Transverse colon (tissue), 4 donors: ENCODE measurements at regions not wholly inside any gene's neighbourhood (a gene's known extent, or its start where the extent isn't known, plus 50 kb on each side); places are given as distances from the start of the nearest gene placed in this dataset.

Experiments used
- DNase-seq: peaks from one replicate; pipeline ENCODE4 v3.0.0-alpha.2; 2019
- H3K27ac ChIP-seq, 4 donors: fragments of 200-600 bp; sonication (generic); 2 replicates each; pipeline ENCODE4 v1.5.1; 2016 to 2018; ENCODE audit warnings: inconsistent platforms in 4 of 4
- H3K27me3 ChIP-seq: fragments of 200-600 bp; sonication (generic); 2 replicates; pipeline ENCODE4 v1.5.1; 2017; ENCODE audit warnings: inconsistent platforms
- H3K36me3 ChIP-seq, 4 donors: fragments of 200-600 bp; sonication (generic); 2 replicates each; pipeline ENCODE4 v1.5.1; 2017 to 2019; ENCODE audit warnings: inconsistent platforms in 4 of 4
- H3K4me1 ChIP-seq, 4 donors: fragments of 200-600 bp; sonication (generic); 2 replicates each; pipeline ENCODE4 v1.5.1; 2017 to 2020; ENCODE audit warnings: inconsistent platforms in 4 of 4
- H3K4me3 ChIP-seq, 4 donors: fragments of 200-600 bp; sonication (generic); 1 replicate in 1 of 4; 2 replicates in 3 of 4; pipeline versions ENCODE4 v1.5.1 to v1.6.1; 2017 to 2019; ENCODE audit warnings: inconsistent platforms in 4 of 4
- H3K9me3 ChIP-seq, 2 donors: fragments of 200-600 bp; sonication (generic); 2 replicates each; pipeline ENCODE4 v1.5.1; 2017 to 2019; ENCODE audit warnings: inconsistent platforms in 2 of 2
- CTCF ChIP-seq, 5 experiments: fragments of 200-600 bp in 3 of 5; fragments of 450-650 bp in 2 of 5; sonication (generic) in 3 of 5; IDR thresholded peaks; 1 replicate in 2 of 5; 2 replicates in 3 of 5; pipeline ENCODE4 v1.5.1; 2016 to 2017; ENCODE audit warnings: antibody characterized with exemption in 5 of 5, inconsistent platforms in 3 of 5, mild to moderate bottlenecking in 2 of 5, moderate library complexity in 1 of 5
- EP300 ChIP-seq: sonication (generic); formaldehyde crosslinking; IDR thresholded peaks from one replicate; pipeline ENCODE4 v1.6.1; 2017; ENCODE audit warnings: antibody characterized with exemption, low read depth
- POLR2A ChIP-seq: fragments of 450-650 bp; IDR thresholded peaks from one replicate; pipeline ENCODE4 v1.6.1; 2016; ENCODE audit warnings: antibody characterized with exemption, mild to moderate bottlenecking, moderate library complexity
- POLR2AphosphoS5 ChIP-seq, 3 donors: sonication (generic); formaldehyde crosslinking; IDR thresholded peaks; one replicate each; pipeline ENCODE4 v1.6.1; 2016; ENCODE audit warnings: antibody characterized with exemption in 3 of 3
- WGBS, 2 donors: methylation state at CpG; one replicate each; pipeline ENCODE4 v1.1.5; 2018; ENCODE audit warnings: low coverage in 1 of 2; 5-methylcytosine and 5-hydroxymethylcytosine counted together
- in situ Hi-C, 4 donors: fragments of 200-750 bp; cut with MboI; loops; one replicate each; pipeline versions ENCODE4 v1.15.0 to v1.15.1; 2017; ENCODE audit warnings: low sequenced_read_pairs in 3 of 4, low pct_ligation_motif_present in 1 of 4, low pct_unique_long_range_greater_than_20kb in 1 of 4
- intact Hi-C: fragments of 100-400 bp; cut with DNase I; formaldehyde crosslinking; loops from one replicate; pipeline ENCODE4 v1.15.1; 2023; ENCODE audit warnings: low total_unique reads

GRCh38 chr7:10436302-10436701 lies 537.4 kb upstream of the PHF14 start:
- no peaks in the 10 kb centered on the region for H3K36me3 ChIP-seq
- TF ChIP-seq POLR2AphosphoS5 (IDR thresholded peaks at IDR 0.05) (no peak), CTCF (IDR thresholded peaks at IDR 0.05) (no peak), POLR2A (no peak), EP300 (no peak)
- peaks cover 0 to 3% of the 10 kb centered on the region in 2 donors for H3K9me3 ChIP-seq
- no peaks in the 10 kb centered on the region for H3K4me1 ChIP-seq
- H3K27ac ChIP-seq, result no peak overlapping the region
- 66 to 67% methylated on average over 1 to 2 of the region's 2 CpGs for WGBS, 2 donors
- in situ Hi-C loops (no loop called here), intact Hi-C loops (no loop called here)
- no peak overlapping the region for H3K4me3 ChIP-seq
- no peak for DNase-seq
- H3K27me3 ChIP-seq, result no peaks in the 10 kb centered on the region

GRCh38 chr7:10439027-10439426 lies 534.6 kb upstream of the PHF14 start:
- 74% methylated on average over 3 of the region's 3 CpGs; no CpG with 5 or more reads in 1 of the 2 donors for WGBS, 2 donors
- TF ChIP-seq POLR2AphosphoS5 (IDR thresholded peaks at IDR 0.05) (no peak), POLR2A (no peak), EP300 (no peak), CTCF (IDR thresholded peaks at IDR 0.05) (no peak)
- no peak for DNase-seq
- no peaks in the 10 kb centered on the region for H3K27me3 ChIP-seq
- H3K27ac ChIP-seq, result no peak overlapping the region
- H3K9me3 ChIP-seq, result peaks cover 0 to 3% of the 10 kb centered on the region in 2 donors
- no peaks in the 10 kb centered on the region for H3K4me1 ChIP-seq
- H3K4me3 ChIP-seq, result no peak overlapping the region
- in situ Hi-C loops, result no loop called here
- H3K36me3 ChIP-seq, result no peaks in the 10 kb centered on the region
- intact Hi-C loops, result no loop called here

GRCh38 chr7:10455936-10456335 lies 517.7 kb upstream of the PHF14 start:
- H3K4me1 ChIP-seq, result no peaks in the 10 kb centered on the region
- TF ChIP-seq POLR2A (no peak), CTCF (IDR thresholded peaks at IDR 0.05) (no peak), EP300 (no peak), POLR2AphosphoS5 (IDR thresholded peaks at IDR 0.05) (no peak)

GRCh38 chr7:10460474-10460873 lies 513.2 kb upstream of the PHF14 start:
- intact Hi-C loops, result no loop called here
- no peak for TF ChIP-seq EP300
- no peak for TF ChIP-seq CTCF (IDR thresholded peaks at IDR 0.05)
- no peak for TF ChIP-seq POLR2AphosphoS5 (IDR thresholded peaks at IDR 0.05)
- no peak for TF ChIP-seq POLR2A
- 67 to 86% methylated on average over 2 of the region's 2 CpGs for WGBS, 2 donors
- Histone ChIP-seq H3K36me3 (no peaks in the 10 kb centered on the region), H3K27ac (no peak overlapping the region), H3K4me3 (no peak overlapping the region), H3K9me3 (peaks cover 4 to 9% of the 10 kb centered on the region in 2 donors), H3K4me1 (no peaks in the 10 kb centered on the region), H3K27me3 (no peaks in the 10 kb centered on the region)
- no peak for DNase-seq
- in situ Hi-C loops, result no loop called here

More at GRCh38 chr7:10455936-10456335, 517.7 kb upstream of the PHF14 start:
- no peak overlapping the region for H3K4me3 ChIP-seq
- DNase-seq, result no peak
- intact Hi-C loops (no loop called here), in situ Hi-C loops (no loop called here)
- no peak overlapping the region for H3K27ac ChIP-seq
- peaks cover 4 to 9% of the 10 kb centered on the region in 2 donors for H3K9me3 ChIP-seq
- H3K27me3 ChIP-seq, result no peaks in the 10 kb centered on the region
- no peaks in the 10 kb centered on the region for H3K36me3 ChIP-seq
